Nucleus accumbens (tissue), 56 donors: ENCODE measurements at regions not wholly inside any gene's neighbourhood (a gene's known extent, or its start where the extent isn't known, plus 50 kb on each side); places are given as distances from the start of the nearest gene placed in this dataset.

Source experiments
- DNase-seq, 56 donors: peaks; one replicate each; lab custom pipeline; 2025; lab: John Stamatoyannopoulos, UW

GRCh38 chr17:65374966-65375365 is 186.5 kb downstream of the AXIN2 start:
- DNase-seq, result no peak

GRCh38 chr17:65371702-65372101 is 189.7 kb downstream of the AXIN2 start:
- peak in 20 of 56 donors; percentile 0 to 53 (median 10) for DNase-seq

DNA sequence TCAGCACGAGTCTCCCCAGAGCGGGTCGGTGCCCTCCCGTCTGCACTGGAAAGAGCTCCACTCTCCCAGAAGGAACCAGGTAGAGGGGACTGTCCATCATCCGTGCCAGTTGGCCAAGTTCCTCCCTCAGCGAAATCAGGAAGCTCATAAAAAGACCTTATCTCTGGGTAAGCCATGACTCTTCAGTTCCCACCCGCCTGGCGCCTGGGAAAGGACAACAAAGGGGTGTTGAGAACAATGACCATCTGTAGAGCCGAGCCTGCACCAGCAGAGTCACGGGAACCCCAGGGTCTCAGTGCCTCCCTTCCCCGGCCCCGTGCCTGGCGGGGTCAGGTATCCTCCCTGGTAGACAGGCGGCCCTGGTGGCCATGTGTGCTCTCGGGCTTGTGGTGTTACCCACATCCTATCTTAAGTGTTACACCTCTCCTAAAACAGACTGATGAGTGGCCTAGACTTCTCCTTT is 190.7 kb downstream of the AXIN2 start:
- DNase-seq, result peak in 2 of 56 donors; percentile 2 to 7

DNA sequence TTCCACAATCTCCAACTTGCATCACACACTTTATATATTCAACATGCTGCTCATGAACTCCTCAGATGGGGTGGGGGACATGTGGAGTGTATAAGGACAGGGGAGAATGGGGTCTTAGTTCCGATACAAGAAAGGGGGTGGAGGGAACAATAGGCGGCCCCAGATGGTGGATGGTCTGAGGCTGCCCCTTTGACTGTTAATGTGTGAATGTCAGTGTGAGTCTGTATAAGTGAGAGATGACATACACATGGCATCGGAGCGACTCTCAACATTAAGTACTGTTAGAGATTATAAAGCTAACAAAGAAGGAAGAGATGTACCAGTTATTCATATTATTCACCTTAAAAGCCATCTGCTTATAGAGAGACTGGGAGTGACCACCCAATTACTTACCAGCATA is 193.1 kb downstream of the AXIN2 start:
- DNase-seq, result no peak

GRCh38 chr17:65366102-65366844 is 195.2 kb downstream of the AXIN2 start:
- DNase-seq, result peak in 1 of 56 donors; percentile 5

- DNase-seq, result no peak
Observed at GRCh38 chr17:65365169-65365568, 196.3 kb downstream of the AXIN2 start.

- DNase-seq, result no peak
Observed at GRCh38 chr17:65364438-65364837, 197.0 kb downstream of the AXIN2 start.

- no peak for DNase-seq
Observed at GRCh38 chr17:65362826-65363225, 198.6 kb downstream of the AXIN2 start.

- no peak for DNase-seq
Observed at GRCh38 chr17:65360961-65361552, 200.4 kb downstream of the AXIN2 start.

- no peak for DNase-seq
Observed at GRCh38 chr17:65359016-65359415, 202.4 kb downstream of the AXIN2 start.

- DNase-seq, result peak in 16 of 56 donors; percentile 3 to 42 (median 26)
Observed at GRCh38 chr17:65356536-65356935, 204.9 kb downstream of the AXIN2 start.

DNA sequence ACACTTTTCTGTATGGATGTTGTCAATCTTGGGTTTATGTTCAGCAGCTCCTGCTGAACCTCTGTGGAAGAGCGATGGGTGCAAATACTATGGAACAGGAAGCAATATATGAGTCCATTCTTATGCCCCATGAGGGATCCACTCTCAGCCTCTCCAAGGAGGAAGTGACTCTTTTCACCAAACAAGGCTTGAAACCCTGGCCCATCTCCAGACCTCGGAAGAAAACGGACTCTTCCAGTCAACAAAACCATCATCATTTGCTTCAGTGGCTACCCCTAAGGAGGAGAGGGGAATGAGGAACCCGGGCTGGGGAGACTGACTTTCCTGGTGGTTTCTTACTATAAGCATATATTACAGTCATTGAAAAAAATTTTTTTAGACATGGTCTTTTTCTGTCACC is 206.2 kb downstream of the AXIN2 start:
- no peak for DNase-seq

DNA sequence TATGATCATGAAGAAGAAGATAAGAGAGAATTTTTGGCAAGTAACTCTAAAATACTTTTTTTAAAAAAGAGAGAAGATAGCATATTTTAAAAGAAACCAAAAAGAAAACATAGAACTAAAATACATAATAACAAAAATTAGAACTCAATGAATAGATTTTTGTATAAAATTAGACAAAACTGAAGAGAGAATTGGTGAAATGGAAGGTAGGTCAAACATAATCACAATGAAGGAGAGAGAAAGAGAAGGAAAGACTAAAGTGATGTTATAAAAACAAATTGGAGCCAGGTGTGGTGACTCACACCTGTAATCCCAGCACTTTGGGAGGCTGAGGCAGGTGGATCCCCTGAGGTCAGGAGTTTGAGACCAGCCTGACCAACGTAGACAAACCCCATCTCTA is 211.5 kb downstream of the AXIN2 start:
- DNase-seq, result no peak

DNA sequence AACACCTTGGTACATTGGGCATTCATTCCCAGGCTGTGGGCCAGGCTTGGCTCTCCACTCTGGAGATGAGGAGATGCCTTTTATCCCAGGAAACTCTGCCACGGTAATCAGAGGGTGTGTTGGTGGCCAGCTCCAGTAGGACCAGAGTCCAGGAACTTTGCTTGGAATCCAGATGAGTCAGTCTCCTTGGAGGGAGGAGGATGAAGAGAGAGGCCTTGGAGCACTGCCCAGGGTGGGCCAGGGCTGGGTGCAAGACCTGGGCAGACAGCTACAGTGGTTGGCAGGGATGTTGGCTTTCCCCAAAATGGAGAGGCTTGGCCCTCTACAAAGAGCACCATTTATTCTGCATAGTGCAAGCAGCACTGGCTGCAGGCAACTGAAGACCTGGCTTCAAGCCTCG is 209.0 kb downstream of the RGS9 start:
- DNase-seq, result peak in 20 of 56 donors; percentile 4 to 56 (median 24)

GRCh38 chr17:65345261-65346005 is 208.3 kb downstream of the RGS9 start:
- no peak for DNase-seq

DNA sequence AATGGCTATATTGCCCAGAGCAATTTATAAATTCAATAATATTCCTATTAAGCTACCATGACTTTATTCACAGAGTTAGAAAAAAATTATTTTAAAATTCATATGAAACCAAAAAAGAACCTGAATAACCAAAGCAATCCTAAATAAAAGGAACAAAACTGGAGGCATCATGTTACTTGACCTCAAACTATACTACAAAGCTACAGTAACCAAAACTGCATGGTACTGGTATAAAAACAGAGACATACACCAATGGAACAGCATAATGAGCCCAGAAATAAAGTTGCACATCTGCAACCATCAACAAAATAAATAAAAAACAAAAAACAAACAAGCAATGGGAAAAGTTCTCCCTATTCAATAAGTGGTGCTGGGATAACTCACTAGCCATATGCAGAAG is 203.2 kb downstream of the RGS9 start:
- no peak for DNase-seq

DNA sequence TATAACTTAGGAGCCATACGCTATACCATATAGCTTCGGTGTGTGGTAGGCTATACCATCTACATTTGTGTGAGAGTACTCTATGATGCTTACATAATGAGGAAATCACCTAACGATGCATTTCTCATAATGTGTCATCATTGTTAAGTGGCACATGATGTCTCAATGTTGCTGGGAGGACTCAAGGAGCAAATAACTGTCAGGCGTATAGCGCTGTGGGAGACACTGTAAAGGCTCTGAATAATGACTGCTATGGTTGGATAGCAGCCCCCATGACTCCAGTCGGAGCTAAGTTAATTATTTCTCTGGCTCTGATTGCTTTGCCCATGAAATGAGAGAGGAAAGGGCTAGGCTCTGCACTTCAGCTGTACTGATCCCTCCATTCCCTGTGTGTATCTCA is 197.2 kb downstream of the RGS9 start:
- DNase-seq, result no peak

GRCh38 chr17:65332779-65333178 is 195.6 kb downstream of the RGS9 start:
- no peak for DNase-seq

- no peak for DNase-seq
Observed at GRCh38 chr17:65332375-65332774, 195.2 kb downstream of the RGS9 start.

DNA sequence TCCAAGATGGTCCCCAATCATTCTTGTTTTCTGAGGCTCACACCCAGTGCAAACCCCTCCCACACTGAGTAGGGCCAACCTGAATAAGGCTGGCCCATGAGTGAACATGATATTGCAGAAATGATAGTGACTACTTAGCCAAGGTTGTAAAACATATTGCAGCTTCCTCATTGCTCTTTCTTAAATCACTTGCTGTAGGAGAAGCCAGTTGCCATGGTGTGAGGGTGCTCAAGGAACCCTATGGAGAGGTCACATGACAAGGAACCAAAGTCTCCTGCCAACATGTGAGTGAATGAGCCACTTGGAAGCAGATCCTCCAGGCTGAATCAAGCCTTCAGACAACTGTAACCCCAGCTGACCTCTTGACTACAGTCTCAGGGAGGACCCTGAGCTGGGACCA is 191.4 kb downstream of the RGS9 start:
- no peak for DNase-seq

DNA sequence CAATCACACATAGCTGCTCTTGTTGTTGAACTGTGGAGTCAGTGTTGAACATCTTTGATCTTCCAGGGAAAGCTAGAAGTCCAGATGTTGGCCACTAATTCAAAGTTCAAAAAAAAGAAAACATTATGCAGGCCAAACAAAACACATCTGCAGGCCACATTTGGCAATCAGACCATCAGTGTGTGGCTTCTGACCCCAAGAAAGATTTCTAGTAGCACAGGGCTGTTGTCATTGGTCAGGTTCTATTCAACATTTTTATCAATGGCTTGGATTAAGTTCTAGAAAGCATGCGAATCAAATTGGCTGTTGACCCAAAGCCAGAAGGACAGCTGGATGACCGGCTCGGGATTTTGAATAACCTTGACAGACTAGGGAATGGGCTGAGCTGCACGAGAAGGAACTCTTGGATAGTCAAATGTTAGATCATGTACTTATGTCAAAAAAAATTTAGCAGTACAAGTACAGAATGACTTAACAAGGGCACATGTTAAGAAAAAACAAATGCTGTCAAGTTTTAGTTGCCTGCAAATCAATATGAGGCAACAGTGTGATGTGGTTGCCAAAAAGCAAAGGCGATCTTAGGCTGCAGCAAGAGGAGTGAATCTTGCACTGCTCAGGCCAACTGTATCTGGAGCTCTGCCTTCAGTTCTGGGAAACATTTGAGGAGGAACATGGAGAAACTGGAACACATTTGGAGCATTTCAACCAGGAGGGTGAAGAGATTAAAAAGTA is 187.6 kb downstream of the RGS9 start:
- DNase-seq, result no peak
